ENCODE measurements at regions not wholly inside any gene's neighbourhood (a gene's known extent, or its start where the extent isn't known, plus 50 kb on each side); places are given as distances from the start of the nearest gene placed in this dataset.
"Not testable (repeated sequence)": the region's sequence is repeated elsewhere in the genome, so short reads cannot be mapped to it uniquely, and the experiment has no call there.

DNA sequence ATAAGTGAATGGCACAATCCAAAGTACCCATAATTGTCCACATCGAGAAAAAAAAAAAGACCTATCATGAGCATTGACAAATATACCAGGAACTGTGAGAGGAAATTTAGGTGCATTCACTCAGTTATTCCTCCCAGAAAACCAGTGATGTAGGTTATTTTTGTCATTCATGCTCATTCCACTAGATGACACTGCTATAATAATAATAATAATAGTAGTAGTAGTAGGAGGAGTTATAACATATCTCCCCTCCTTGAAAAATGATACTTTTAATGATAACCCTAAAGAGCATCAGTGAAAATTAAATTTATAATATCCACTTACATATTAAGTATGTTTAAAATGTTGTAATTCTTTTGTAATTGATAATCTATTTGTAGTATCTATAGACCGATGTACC lies 463.9 kb upstream of the MIR17HG start:
- no peak for DNase-seq

DNA sequence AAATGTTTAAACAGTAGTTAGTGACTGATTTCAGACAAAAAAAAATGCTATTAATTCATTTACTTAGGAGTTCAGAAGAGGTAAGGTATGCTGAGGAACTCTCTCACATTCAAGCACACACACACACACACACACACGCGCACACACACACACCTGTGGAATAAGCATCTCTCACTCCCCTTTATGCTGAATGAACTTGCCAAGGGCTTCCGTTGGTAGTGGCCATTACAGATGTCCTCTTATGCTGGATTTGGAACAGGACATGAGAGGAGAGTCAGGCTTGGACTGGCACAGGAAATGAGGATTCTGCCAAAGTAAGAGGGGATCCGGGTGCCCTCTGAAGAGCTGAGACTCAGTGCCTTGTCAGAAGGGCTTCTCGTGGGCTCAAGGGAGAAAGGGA lies 463.4 kb upstream of the MIR17HG start:
- no peak for DNase-seq

DNA sequence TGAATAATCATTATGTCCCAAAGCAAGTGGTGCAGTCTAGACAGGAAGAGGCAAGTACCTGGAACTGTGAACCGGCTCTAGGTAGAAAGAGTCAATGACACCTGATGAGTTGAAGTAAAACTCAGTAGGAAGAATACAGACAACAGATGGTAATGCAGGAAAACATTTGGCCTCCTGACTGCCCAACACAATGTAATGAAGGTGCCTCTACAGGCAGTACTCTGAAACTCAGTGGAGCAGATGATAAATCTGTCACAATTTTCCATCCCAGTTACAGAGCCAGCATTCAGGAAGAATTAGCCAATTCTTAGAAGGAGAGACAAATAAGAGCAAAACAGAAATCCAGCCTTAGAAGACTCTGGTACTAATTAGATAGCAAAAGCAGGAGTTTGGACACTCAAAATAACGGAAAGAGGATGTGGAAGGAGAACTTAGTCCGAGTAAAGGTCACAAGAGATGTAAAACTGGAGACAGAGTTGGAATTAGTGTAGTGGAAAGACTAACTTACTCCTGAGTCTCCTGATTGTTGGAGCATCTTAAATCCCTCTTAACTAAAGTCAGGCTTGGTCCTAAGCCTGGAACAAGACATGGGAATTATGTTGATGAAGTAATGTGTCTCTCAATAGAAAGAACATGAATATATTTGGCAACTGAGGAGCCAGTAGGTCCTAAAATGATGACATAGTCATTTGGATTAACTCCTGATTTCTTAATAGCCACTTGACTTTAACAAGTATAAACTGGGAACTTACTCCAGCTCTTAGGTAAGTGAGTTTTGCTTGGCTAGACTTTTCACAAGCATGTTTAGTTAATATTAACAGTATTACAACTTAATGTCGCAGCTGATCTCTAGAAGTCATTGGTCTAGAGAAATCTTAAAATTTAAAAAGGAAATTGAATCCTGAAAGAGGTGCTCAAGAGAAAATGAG lies 457.3 kb upstream of the MIR17HG start:
- no peak for DNase-seq

- DNase-seq = no peak
Measured at GRCh38 chr13:90891329-90891728, 456.2 kb upstream of the MIR17HG start.

DNA sequence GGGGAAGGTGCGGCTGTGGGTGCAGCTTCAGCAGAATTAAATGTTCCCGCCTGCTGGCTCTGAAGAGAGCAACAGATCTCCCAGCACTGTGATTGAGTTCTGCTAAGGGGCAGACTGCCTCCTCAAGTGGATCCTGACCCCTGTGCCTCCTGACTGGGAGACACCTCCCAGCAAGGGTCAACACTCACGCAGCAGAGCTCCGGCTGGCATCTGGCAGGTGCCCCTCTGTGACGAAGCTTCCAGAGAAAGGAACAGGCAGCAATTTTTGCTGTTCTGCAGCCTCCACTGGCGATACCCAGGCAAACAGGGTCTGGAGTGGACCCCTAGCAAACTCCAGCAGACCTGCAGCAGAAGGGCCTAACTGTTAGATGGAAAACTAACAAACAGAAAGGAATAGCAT lies 454.3 kb upstream of the MIR17HG start:
- not testable (repeated sequence) for DNase-seq

GRCh38 chr13:90896002-90896401 lies 451.5 kb upstream of the MIR17HG start:
- DNase-seq = no peak

DNA sequence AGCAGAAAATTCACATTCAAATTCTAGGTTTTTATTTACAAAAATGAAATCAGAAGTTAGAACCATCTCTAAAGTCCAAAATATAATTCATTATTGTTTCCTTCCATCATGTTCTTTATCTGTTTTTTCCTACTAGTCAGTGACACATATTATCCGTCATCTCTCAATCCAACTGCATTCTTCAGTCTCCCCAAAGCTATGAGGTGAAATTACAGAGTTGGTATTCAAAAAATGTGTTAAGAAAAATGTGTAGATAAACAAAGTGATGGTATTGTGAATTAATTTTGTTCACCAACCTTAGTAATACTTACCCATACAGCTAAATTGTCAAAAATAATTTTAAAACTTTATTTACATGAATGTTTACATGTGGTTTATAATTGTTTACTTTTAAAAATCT lies 448.7 kb upstream of the MIR17HG start:
- DNase-seq = no peak

DNA sequence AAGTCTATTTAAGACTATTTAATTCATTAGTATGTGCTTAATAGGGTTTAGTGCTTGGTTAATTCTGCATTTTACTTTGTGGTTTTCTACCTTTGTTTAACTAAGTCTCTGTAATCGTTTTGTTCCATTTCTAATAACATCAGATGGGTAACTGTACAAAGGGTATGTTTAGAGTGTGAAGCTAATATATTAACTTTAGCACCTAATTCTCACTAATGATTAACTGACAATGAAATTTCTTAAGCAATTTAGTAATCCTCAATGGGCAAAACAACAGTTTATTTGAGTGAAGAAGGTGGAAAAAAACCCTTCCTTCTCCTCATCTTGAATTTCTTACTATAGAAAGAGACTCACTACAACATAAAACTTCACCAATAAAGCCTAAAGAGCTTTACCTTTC lies 448.1 kb upstream of the MIR17HG start:
- DNase-seq = no peak

DNA sequence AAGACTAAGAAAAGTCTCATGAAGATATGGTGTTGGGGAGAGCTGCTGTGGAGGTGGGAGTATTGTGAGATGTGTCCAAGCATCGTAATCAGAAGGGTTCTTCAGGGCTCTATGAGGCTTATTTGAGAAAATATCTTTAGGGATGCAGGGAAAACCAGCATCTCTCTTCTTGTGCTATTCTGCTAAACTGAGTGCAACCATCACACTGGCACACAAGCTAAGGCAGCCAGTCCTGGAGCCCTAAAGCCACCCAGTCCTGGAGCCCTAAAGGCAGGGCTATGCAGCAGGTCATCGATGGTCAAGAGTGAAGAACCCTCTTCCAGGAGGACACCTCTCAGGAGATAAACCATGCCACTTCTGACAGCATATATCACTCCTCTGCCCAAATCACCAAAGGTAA lies 445.2 kb upstream of the MIR17HG start:
- DNase-seq = no peak

GRCh38 chr13:90906554-90906953 lies 440.9 kb upstream of the MIR17HG start:
- DNase-seq = no peak

GRCh38 chr13:90908792-90909191 lies 438.7 kb upstream of the MIR17HG start:
- no peak for DNase-seq

GRCh38 chr13:90910018-90910639 lies 437.4 kb upstream of the MIR17HG start:
- DNase-seq = no peak

GRCh38 chr13:90912247-90912646 lies 435.2 kb upstream of the MIR17HG start:
- DNase-seq = no peak

DNA sequence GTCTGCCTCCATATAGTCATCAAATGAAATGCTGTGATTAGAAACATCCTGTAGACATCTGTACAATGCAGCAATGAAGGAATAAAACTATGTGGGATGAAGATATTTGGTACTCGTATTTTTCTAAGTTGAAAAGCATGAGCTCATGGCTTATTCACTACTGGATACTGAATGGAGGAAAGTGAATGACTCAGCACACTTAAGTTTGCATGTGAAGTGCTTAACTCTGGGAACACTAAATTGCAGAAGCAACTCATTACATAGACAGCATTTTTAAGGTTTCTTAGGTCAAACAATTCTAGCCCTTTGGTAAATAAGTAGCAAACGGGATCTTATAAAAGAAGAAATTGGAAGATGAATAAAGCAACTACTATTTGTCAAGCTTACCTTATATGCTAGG lies 429.0 kb upstream of the MIR17HG start:
- no peak for DNase-seq

- no peak for DNase-seq
Measured at GRCh38 chr13:90919153-90919552, 428.3 kb upstream of the MIR17HG start.

DNA sequence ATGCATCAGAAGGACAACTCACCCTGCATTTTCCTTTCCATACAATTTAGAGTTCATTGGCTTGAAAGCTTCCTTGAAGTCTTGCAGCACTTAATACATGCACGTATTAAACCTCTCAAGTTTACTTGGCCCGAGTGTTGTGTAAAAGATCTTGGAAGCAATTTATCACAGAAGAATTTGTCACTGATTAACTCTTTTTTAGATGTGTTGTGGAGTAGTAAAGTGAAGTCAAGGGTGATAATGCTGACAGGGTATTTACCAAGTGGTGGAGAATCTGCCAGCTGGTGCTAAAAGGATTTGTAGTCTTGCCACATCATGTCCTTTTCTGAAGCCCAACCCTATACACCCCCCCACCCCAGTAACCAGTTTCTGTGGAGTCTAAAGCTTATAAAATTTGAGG lies 421.0 kb upstream of the MIR17HG start:
- no peak for DNase-seq

DNA sequence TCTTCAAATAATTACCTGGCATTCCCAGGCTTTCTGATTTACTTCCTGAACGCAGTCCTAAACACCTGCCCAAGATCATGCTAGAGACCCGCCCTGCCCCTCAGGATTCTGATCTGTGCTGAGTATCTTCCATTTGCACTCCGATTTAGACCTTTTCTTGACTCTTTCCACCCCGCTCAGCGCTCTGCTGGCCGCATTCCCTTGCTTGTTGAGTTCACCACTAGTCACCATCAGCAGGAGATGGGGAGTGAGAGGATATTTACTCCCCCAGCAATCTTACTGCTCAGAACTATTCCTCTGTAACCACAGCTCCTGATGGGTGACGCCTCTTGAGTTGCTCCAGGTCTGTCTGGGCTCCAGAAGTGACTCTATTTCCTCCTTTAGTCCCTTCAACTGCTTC lies 419.4 kb upstream of the MIR17HG start:
- no peak for DNase-seq

- no peak for DNase-seq
Measured at GRCh38 chr13:90933097-90933826, 414.2 kb upstream of the MIR17HG start.

GRCh38 chr13:90934741-90935140 lies 412.7 kb upstream of the MIR17HG start:
- DNase-seq = no peak

GRCh38 chr13:90938848-90939247 lies 408.6 kb upstream of the MIR17HG start:
- no peak for DNase-seq

GRCh38 chr13:90943946-90944345 lies 403.5 kb upstream of the MIR17HG start:
- DNase-seq = no peak

DNA sequence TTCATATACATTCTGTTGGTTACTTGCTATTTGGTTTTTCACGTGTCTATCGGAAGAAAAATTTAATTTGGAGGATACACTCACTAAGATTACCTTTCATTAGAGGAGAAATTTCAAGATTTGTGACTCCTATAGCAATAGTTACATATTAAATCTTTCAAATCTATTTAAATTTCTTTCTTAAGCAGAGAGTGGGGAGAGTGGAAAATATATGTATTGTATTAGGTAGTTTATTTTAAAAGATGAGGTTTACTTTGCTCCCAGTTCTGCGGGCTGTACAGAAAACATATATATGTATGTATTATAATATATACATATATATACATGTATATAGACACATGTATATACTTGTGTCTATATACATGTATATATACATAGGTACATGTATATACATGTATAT lies 402.3 kb upstream of the MIR17HG start:
- not testable (repeated sequence) for DNase-seq

- DNase-seq = not testable (repeated sequence)
Measured at GRCh38 chr13:90946125-90946524, 401.4 kb upstream of the MIR17HG start.

GRCh38 chr13:90947976-90948375 lies 399.5 kb upstream of the MIR17HG start:
- no peak for DNase-seq

All from activated CD4-positive, alpha-beta T cell treated with anti-CD3 and anti-CD28 coated beads, Interleukin-2, Interleukin-6, amounts not matched to agents 100 ng/mL and 50 ng/mL, durations not matched to agents 16 hours and 8 hours (primary cell).